IPS-15b (cell line): ENCODE measurements at regions not wholly inside any gene's neighbourhood (a gene's known extent, or its start where the extent isn't known, plus 50 kb on each side); places are given as distances from the start of the nearest gene placed in this dataset.
"Not testable (repeated sequence)": the region's sequence is repeated elsewhere in the genome, so short reads cannot be mapped to it uniquely, and the experiment has no call there.

Experiments
- H3K27me3 ChIP-seq: one replicate; pipeline ENCODE4 v1.6.1; 2013; ENCODE audit warnings: low read length; ENCODE audit not compliant: control insufficient read depth, insufficient read depth
- H3K36me3 ChIP-seq: one replicate; pipeline ENCODE4 v1.6.1; 2013; ENCODE audit warnings: low read length; ENCODE audit not compliant: control insufficient read depth, insufficient read depth
- H3K4me1 ChIP-seq: one replicate; pipeline ENCODE4 v1.6.1; 2013; ENCODE audit warnings: mild to moderate bottlenecking, low read length; ENCODE audit not compliant: control insufficient read depth, insufficient read depth
- H3K4me3 ChIP-seq: one replicate; pipeline ENCODE4 v1.5.1; 2013; ENCODE audit warnings: low read depth, low read length
- H3K9ac ChIP-seq: one replicate; pipeline ENCODE4 v1.6.1; 2013; ENCODE audit warnings: low read depth, mild to moderate bottlenecking, low read length
- H3K9me3 ChIP-seq: one replicate; pipeline ENCODE4 v1.6.1; 2013; ENCODE audit warnings: mild to moderate bottlenecking, low read length; ENCODE audit not compliant: control insufficient read depth, insufficient read depth

GRCh38 chr1:164443836-164444235 lies 115.1 kb upstream of the PBX1 start:
- Histone ChIP-seq H3K27me3 (no peaks in the 10 kb centered on the region), H3K9me3 (no peaks in the 10 kb centered on the region), H3K4me1 (peaks cover 6% of the 10 kb centered on the region), H3K9ac (no peak overlapping the region), H3K36me3 (no peaks in the 10 kb centered on the region), H3K4me3 (no peak overlapping the region)

- no peaks in the 10 kb centered on the region for H3K4me1 ChIP-seq
- H3K36me3 ChIP-seq: no peaks in the 10 kb centered on the region
- no peak overlapping the region for H3K9ac ChIP-seq
- no peaks in the 10 kb centered on the region for H3K9me3 ChIP-seq
- no peak overlapping the region for H3K4me3 ChIP-seq
- H3K27me3 ChIP-seq: no peaks in the 10 kb centered on the region
Measured at GRCh38 chr1:164446020-164446419, 113.0 kb upstream of the PBX1 start.

GRCh38 chr1:164452549-164452948 lies 106.4 kb upstream of the PBX1 start:
- no peak overlapping the region for H3K4me3 ChIP-seq
- H3K4me1 ChIP-seq: no peaks in the 10 kb centered on the region
- H3K9ac ChIP-seq: no peak overlapping the region
- H3K36me3 ChIP-seq: no peaks in the 10 kb centered on the region
- no peaks in the 10 kb centered on the region for H3K27me3 ChIP-seq
- H3K9me3 ChIP-seq: no peaks in the 10 kb centered on the region

GRCh38 chr1:164456272-164456671 lies 102.7 kb upstream of the PBX1 start:
- Histone ChIP-seq H3K4me3 (no peak overlapping the region), H3K9me3 (no peaks in the 10 kb centered on the region), H3K27me3 (no peaks in the 10 kb centered on the region), H3K4me1 (no peaks in the 10 kb centered on the region), H3K36me3 (no peaks in the 10 kb centered on the region), H3K9ac (no peak overlapping the region)

GRCh38 chr1:164459176-164459575 lies 99.8 kb upstream of the PBX1 start:
- H3K4me1 ChIP-seq, H3K9ac ChIP-seq, H3K9me3 ChIP-seq, H3K4me3 ChIP-seq, H3K36me3 ChIP-seq, H3K27me3 ChIP-seq: not testable (repeated sequence)

GRCh38 chr1:164466001-164466421 lies 93.0 kb upstream of the PBX1 start:
- Histone ChIP-seq H3K9ac (no peak overlapping the region), H3K4me3 (no peak overlapping the region), H3K27me3 (no peaks in the 10 kb centered on the region), H3K36me3 (no peaks in the 10 kb centered on the region), H3K4me1 (no peaks in the 10 kb centered on the region), H3K9me3 (no peaks in the 10 kb centered on the region)

- Histone ChIP-seq H3K9me3 (no peaks in the 10 kb centered on the region), H3K4me1 (no peaks in the 10 kb centered on the region), H3K4me3 (no peak overlapping the region), H3K27me3 (no peaks in the 10 kb centered on the region), H3K9ac (no peak overlapping the region), H3K36me3 (no peaks in the 10 kb centered on the region)
Measured at GRCh38 chr1:164466429-164466828, 92.6 kb upstream of the PBX1 start.

GRCh38 chr1:164470996-164471395 lies 88.0 kb upstream of the PBX1 start:
- Histone ChIP-seq H3K9ac (no peak overlapping the region), H3K9me3 (no peaks in the 10 kb centered on the region), H3K4me3 (no peak overlapping the region), H3K36me3 (no peaks in the 10 kb centered on the region), H3K4me1 (no peaks in the 10 kb centered on the region), H3K27me3 (no peaks in the 10 kb centered on the region)

- Histone ChIP-seq H3K36me3 (no peaks in the 10 kb centered on the region), H3K9ac (no peak overlapping the region), H3K27me3 (no peaks in the 10 kb centered on the region), H3K4me3 (no peak overlapping the region), H3K9me3 (no peaks in the 10 kb centered on the region), H3K4me1 (peaks cover 3% of the 10 kb centered on the region)
Measured at GRCh38 chr1:164472841-164473240, 86.1 kb upstream of the PBX1 start.

- Histone ChIP-seq H3K9me3 (no peaks in the 10 kb centered on the region), H3K36me3 (no peaks in the 10 kb centered on the region), H3K4me1 (peaks cover 3% of the 10 kb centered on the region)
Measured at GRCh38 chr1:164473544-164473943, 85.4 kb upstream of the PBX1 start.

GRCh38 chr1:164475834-164476233 lies 83.2 kb upstream of the PBX1 start:
- Histone ChIP-seq H3K36me3 (no peaks in the 10 kb centered on the region), H3K9ac (no peak overlapping the region), H3K9me3 (no peaks in the 10 kb centered on the region), H3K27me3 (no peaks in the 10 kb centered on the region), H3K4me1 (peaks cover 3% of the 10 kb centered on the region), H3K4me3 (no peak overlapping the region)

More at GRCh38 chr1:164473544-164473943, 85.4 kb upstream of the PBX1 start:
- no peak overlapping the region for H3K4me3 ChIP-seq
- no peak overlapping the region for H3K9ac ChIP-seq
- H3K27me3 ChIP-seq: no peaks in the 10 kb centered on the region

- Histone ChIP-seq H3K9ac (no peak overlapping the region), H3K27me3 (no peaks in the 10 kb centered on the region), H3K4me1 (peaks cover 3% of the 10 kb centered on the region), H3K36me3 (no peaks in the 10 kb centered on the region), H3K4me3 (no peak overlapping the region), H3K9me3 (no peaks in the 10 kb centered on the region)
Measured at GRCh38 chr1:164477343-164477742, 81.6 kb upstream of the PBX1 start.

- no peak overlapping the region for H3K4me3 ChIP-seq
- peaks cover 3% of the 10 kb centered on the region for H3K4me1 ChIP-seq
- H3K9ac ChIP-seq: no peak overlapping the region
- H3K36me3 ChIP-seq: no peaks in the 10 kb centered on the region
- no peaks in the 10 kb centered on the region for H3K27me3 ChIP-seq
- no peaks in the 10 kb centered on the region for H3K9me3 ChIP-seq
Measured at GRCh38 chr1:164479242-164479641, 79.7 kb upstream of the PBX1 start.
